Fibroblast of lung (primary cell): ENCODE measurements at regions not wholly inside any gene's neighbourhood (a gene's known extent, or its start where the extent isn't known, plus 50 kb on each side); places are given as distances from the start of the nearest gene placed in this dataset.
A peak's percentile ranks its signal among the peaks of the same experiment; 100 is the strongest.

Source experiments
- DNase-seq, 2 donors: peaks; one replicate each; pipeline versions ENCODE4 v3.0.0 to v3.0.0-alpha.2; 2010; ENCODE audit warnings: low read depth in 2 of 2
- H2AFZ ChIP-seq: 2 replicates; pipeline ENCODE4 v1.5.1; 2012; ENCODE audit warnings: low read length, control low read depth, inconsistent platforms
- H3K27ac ChIP-seq: 2 replicates; pipeline ENCODE4 v1.5.1; 2011; ENCODE audit warnings: low read length, control low read depth; ENCODE audit not compliant: insufficient read depth
- H3K27me3 ChIP-seq: 2 replicates; pipeline ENCODE4 v1.5.1; 2011; ENCODE audit warnings: mild to moderate bottlenecking, low read length; ENCODE audit not compliant: control insufficient read depth, insufficient read depth
- H3K36me3 ChIP-seq: 2 replicates; pipeline ENCODE4 v1.5.1; 2011; ENCODE audit warnings: low read length; ENCODE audit not compliant: control insufficient read depth, insufficient read depth
- H3K4me1 ChIP-seq: 2 replicates; pipeline ENCODE4 v1.5.1; 2011; ENCODE audit warnings: low read length; ENCODE audit not compliant: control insufficient read depth, insufficient read depth; ENCODE audit errors: extremely low read depth
- H3K4me2 ChIP-seq: 2 replicates; pipeline ENCODE4 v1.5.1; 2011; ENCODE audit warnings: low read length, control low read depth; ENCODE audit not compliant: insufficient read depth; ENCODE audit errors: extremely low read depth
- H3K4me3 ChIP-seq, 4 experiments: fragments of 200-600 bp in 1 of 4; sonication (generic) in 1 of 4; replicated peaks in 1 of 4; 2 replicates each; pipeline ENCODE4 v1.5.1; 2011 to 2016; ENCODE audit warnings: low read length in 4 of 4, low read depth in 3 of 4, mild to moderate bottlenecking in 3 of 4, control low read depth in 2 of 4, inconsistent platforms in 1 of 4, mixed read lengths in 1 of 4; ENCODE audit not compliant: insufficient read depth in 1 of 4; ENCODE audit errors: control extremely low read depth in 1 of 4
- H3K79me2 ChIP-seq: 2 replicates; pipeline ENCODE4 v1.5.1; 2012; ENCODE audit warnings: mild to moderate bottlenecking, low read length, inconsistent platforms; ENCODE audit not compliant: control insufficient read depth, insufficient read depth
- H3K9ac ChIP-seq: 2 replicates; pipeline ENCODE4 v1.5.1; 2011; ENCODE audit warnings: mild to moderate bottlenecking, low read length, control low read depth; ENCODE audit not compliant: insufficient read depth
- H3K9me3 ChIP-seq: 2 replicates; pipeline ENCODE4 v1.5.1; 2012; ENCODE audit warnings: low read depth, low read length; ENCODE audit not compliant: control insufficient read depth, insufficient read depth
- H4K20me1 ChIP-seq: 2 replicates; pipeline ENCODE4 v1.5.1; 2011; ENCODE audit warnings: low read length; ENCODE audit not compliant: control insufficient read depth, insufficient read depth; ENCODE audit errors: extremely low read depth
- EZH2 ChIP-seq: IDR thresholded peaks from 2 replicates; pipeline ENCODE4 v1.5.1; 2012; ENCODE audit warnings: low read length, control low read depth, mild to moderate bottlenecking; ENCODE audit errors: missing control alignments
- TF ChIP-seq, protein P1 (sequence below), 2 donors: IDR thresholded peaks in 1 of 2; conservative IDR thresholded peaks in 1 of 2; 1 replicate in 1 of 2; 2 replicates in 1 of 2; pipeline ENCODE4 v1.5.1; 2011 to 2012; ENCODE audit warnings: low read length in 2 of 2, control low read depth in 1 of 2, inconsistent platforms in 1 of 2, low read depth in 1 of 2, mild to moderate bottlenecking in 1 of 2

DNA sequence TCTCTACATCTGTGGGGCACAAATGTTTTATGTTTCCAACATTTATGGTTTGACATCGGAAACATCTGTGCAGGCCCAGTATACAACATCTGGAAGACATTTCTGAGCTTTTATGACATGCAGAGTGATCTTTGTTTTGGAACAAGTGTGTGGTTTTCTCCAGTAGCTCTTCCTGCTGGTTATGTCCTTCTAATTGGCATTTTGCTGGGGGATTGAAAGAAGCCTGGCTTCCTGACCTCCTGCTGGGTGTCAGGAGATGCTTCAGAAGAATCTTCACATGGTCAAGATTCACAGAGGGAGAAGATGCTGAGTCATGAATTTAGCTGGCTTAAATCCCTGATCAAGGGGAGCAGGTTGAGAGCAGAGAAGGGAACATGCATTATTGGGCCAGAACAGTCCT lies 279.5 kb upstream of the MYOCD start:
- Histone ChIP-seq H4K20me1 (no peaks in the 10 kb centered on the region), H3K27ac (no peak overlapping the region), H3K4me2 (no peak overlapping the region), H3K9ac (no peak overlapping the region), H2AFZ (no peak overlapping the region), H3K9me3 (no peaks in the 10 kb centered on the region), H3K4me3 (no peak overlapping the region), H3K79me2 (no peaks in the 10 kb centered on the region), H3K27me3 (no peaks in the 10 kb centered on the region), H3K4me1 (no peaks in the 10 kb centered on the region), H3K36me3 (no peaks in the 10 kb centered on the region)
- TF ChIP-seq, protein P1, sequence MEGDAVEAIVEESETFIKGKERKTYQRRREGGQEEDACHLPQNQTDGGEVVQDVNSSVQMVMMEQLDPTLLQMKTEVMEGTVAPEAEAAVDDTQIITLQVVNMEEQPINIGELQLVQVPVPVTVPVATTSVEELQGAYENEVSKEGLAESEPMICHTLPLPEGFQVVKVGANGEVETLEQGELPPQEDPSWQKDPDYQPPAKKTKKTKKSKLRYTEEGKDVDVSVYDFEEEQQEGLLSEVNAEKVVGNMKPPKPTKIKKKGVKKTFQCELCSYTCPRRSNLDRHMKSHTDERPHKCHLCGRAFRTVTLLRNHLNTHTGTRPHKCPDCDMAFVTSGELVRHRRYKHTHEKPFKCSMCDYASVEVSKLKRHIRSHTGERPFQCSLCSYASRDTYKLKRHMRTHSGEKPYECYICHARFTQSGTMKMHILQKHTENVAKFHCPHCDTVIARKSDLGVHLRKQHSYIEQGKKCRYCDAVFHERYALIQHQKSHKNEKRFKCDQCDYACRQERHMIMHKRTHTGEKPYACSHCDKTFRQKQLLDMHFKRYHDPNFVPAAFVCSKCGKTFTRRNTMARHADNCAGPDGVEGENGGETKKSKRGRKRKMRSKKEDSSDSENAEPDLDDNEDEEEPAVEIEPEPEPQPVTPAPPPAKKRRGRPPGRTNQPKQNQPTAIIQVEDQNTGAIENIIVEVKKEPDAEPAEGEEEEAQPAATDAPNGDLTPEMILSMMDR (conservative IDR thresholded peaks at IDR 0.05 in 1 of 2, IDR thresholded peaks at IDR 0.05 in 1 of 2; ENCODE audit: low read depth in 1 of 2, low read length in 2 of 2): no peak
- TF ChIP-seq EZH2: no peak
- no peak for DNase-seq

DNA sequence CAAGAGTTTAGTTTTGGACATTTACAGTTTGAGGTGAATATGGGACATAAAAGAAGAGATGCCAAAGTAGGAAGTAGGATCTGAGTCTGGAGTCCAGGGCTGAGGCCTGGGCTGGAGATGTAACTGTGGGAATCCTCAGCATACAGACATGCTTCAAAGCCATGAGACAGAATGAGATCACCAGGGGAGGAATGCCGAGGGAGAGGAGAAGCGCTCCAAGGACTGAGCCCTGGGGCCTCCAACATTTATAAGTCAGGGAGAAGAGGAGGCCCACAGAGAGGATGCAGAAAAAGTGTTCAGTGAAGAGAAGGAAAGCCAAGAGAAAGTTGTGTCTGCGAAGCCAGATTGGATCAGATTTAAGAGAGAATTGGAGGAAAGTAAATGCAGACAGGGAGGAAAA lies 277.5 kb upstream of the MYOCD start:
- TF ChIP-seq, protein P1 (conservative IDR thresholded peaks at IDR 0.05 in 1 of 2, IDR thresholded peaks at IDR 0.05 in 1 of 2; ENCODE audit: low read depth in 1 of 2, low read length in 2 of 2): no peak
- no peak for TF ChIP-seq EZH2
- no peak overlapping the region for H3K4me2 ChIP-seq
- H3K9me3 ChIP-seq: no peaks in the 10 kb centered on the region
- peak; percentile 34 to 52 for DNase-seq
- H3K4me3 ChIP-seq: no peak overlapping the region
- H3K27ac ChIP-seq: no peak overlapping the region
- no peaks in the 10 kb centered on the region for H4K20me1 ChIP-seq
- H3K9ac ChIP-seq: no peak overlapping the region
- no peak overlapping the region for H2AFZ ChIP-seq
- H3K36me3 ChIP-seq: no peaks in the 10 kb centered on the region
- H3K4me1 ChIP-seq: no peaks in the 10 kb centered on the region
- H3K27me3 ChIP-seq: no peaks in the 10 kb centered on the region
- H3K79me2 ChIP-seq: no peaks in the 10 kb centered on the region

DNA sequence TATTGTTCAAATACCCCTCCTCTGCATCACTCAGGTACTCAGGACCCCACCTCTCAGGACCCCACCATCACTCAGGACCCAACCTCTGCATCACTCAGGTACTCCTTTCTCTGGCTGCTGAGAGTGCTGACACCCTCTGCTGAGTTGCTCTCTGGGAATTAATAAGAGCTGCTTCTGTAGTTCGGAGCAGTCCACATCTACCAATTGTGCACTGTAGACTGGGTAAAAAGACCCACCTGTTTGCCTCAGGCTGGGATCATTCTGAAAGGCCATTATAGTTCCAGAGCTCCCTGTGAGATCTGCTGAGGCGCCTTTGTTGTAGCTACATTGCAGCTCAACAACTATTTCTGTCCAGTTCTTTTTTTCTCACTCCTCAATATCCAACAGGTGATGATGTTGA lies 276.3 kb upstream of the MYOCD start:
- no peaks in the 10 kb centered on the region for H3K9me3 ChIP-seq
- H3K27ac ChIP-seq: no peak overlapping the region
- no peaks in the 10 kb centered on the region for H4K20me1 ChIP-seq
- no peak overlapping the region for H3K4me3 ChIP-seq
- no peaks in the 10 kb centered on the region for H3K79me2 ChIP-seq
- no peak overlapping the region for H3K9ac ChIP-seq
- TF ChIP-seq, protein P1 (conservative IDR thresholded peaks at IDR 0.05 in 1 of 2, IDR thresholded peaks at IDR 0.05 in 1 of 2; ENCODE audit: low read depth in 1 of 2, low read length in 2 of 2): no peak
- no peak for TF ChIP-seq EZH2
- no peak for DNase-seq
- no peak overlapping the region for H2AFZ ChIP-seq
- H3K36me3 ChIP-seq: no peaks in the 10 kb centered on the region
- no peak overlapping the region for H3K4me2 ChIP-seq
- H3K4me1 ChIP-seq: no peaks in the 10 kb centered on the region
- no peaks in the 10 kb centered on the region for H3K27me3 ChIP-seq
